ENCODE measurements at regions not wholly inside any gene's neighbourhood (a gene's known extent, or its start where the extent isn't known, plus 50 kb on each side); places are given as distances from the start of the nearest gene placed in this dataset.

GRCh38 chr20:52859156-52859876 lies 112.8 kb upstream of the TSHZ2 start:
- no peak for DNase-seq

GRCh38 chr20:52852714-52853113 lies 119.4 kb upstream of the TSHZ2 start:
- no peak for DNase-seq

- DNase-seq, result no peak
These were observed 124.3 kb upstream of the TSHZ2 start for GRCh38 chr20:52847731-52848359.

- no peak for DNase-seq
These were observed 125.0 kb upstream of the TSHZ2 start for GRCh38 chr20:52847029-52847660.

- DNase-seq, result no peak
These were observed 127.1 kb upstream of the TSHZ2 start for GRCh38 chr20:52845044-52845443.

GRCh38 chr20:52843425-52843824 lies 128.7 kb upstream of the TSHZ2 start:
- no peak for DNase-seq

- DNase-seq, result no peak
These were observed 131.2 kb upstream of the TSHZ2 start for GRCh38 chr20:52841003-52841402.

GRCh38 chr20:52840041-52840440 lies 132.1 kb upstream of the TSHZ2 start:
- DNase-seq, result no peak

- no peak for DNase-seq
These were observed 133.5 kb upstream of the TSHZ2 start for GRCh38 chr20:52838510-52839241.

- DNase-seq, result no peak
These were observed 134.8 kb upstream of the TSHZ2 start for GRCh38 chr20:52837378-52837777.

- DNase-seq, result no peak
These were observed 138.3 kb upstream of the TSHZ2 start for GRCh38 chr20:52833901-52834300.

- no peak for DNase-seq
These were observed 139.9 kb upstream of the TSHZ2 start for GRCh38 chr20:52832151-52832774.

- DNase-seq, result no peak
These were observed 141.6 kb upstream of the TSHZ2 start for GRCh38 chr20:52830598-52830997.

- DNase-seq, result no peak
These were observed 143.0 kb upstream of the TSHZ2 start for GRCh38 chr20:52829111-52829510.

GRCh38 chr20:52828199-52828598 lies 144.0 kb upstream of the TSHZ2 start:
- DNase-seq, result no peak

- no peak for DNase-seq
These were observed 145.4 kb upstream of the TSHZ2 start for GRCh38 chr20:52826722-52827121.

GRCh38 chr20:52826321-52826720 lies 145.8 kb upstream of the TSHZ2 start:
- no peak for DNase-seq

GRCh38 chr20:52824494-52825216 lies 147.5 kb upstream of the TSHZ2 start:
- no peak for DNase-seq

- no peak for DNase-seq
These were observed 148.9 kb upstream of the TSHZ2 start for GRCh38 chr20:52823303-52823702.

- no peak for DNase-seq
These were observed 151.4 kb upstream of the TSHZ2 start for GRCh38 chr20:52820641-52821292.

- DNase-seq, result no peak
These were observed 153.7 kb upstream of the TSHZ2 start for GRCh38 chr20:52818491-52818890.

GRCh38 chr20:52817981-52818380 lies 154.2 kb upstream of the TSHZ2 start:
- DNase-seq, result no peak

Measured in NK-92 treated with Interleukin-12 subunit alpha and Interleukin-12 subunit beta, amount 100 ng/mL, for 24 hours (cell line).